ENCODE measurements at regions not wholly inside any gene's neighbourhood (a gene's known extent, or its start where the extent isn't known, plus 50 kb on each side); places are given as distances from the start of the nearest gene placed in this dataset.

DNA sequence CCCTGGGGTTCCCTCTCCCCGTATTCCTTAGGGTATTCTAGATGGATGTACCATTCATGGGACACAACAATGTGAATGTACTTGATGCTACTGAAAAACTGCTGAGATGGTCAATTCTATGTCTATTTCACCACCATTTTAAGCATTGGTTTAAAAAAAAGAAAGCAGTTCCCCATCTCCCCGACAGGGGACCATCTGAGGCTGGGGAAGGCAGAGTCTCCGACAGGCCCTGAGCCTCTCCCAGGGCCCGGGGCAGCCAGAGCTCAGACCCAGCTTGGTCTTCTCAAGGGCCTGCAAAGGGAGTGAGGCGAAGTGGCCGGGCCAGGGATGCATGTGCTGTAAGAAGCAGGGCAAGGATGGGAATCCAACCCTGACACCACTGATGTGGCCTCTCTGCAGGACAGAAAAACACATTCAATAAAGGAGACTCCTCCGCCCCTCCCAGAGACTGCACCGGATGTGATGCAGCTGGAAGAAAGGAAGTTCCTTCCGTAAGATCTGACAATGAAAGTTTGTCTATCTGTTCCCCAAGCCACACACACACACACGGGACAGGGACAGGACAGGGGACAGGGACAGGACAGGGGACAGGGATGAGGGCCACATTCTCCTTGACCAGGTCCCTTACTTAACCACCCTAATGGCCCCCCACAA, 234.1 kb downstream of the BCL11B start:
- no peak for DNase-seq
- TF ChIP-seq POLR2A (IDR thresholded peaks at IDR 0.05; ENCODE audit: low read length) (no peak), GATA1 (IDR thresholded peaks at IDR 0.05; ENCODE audit: low read depth, low read length) (no peak)

- TF ChIP-seq POLR2A (IDR thresholded peaks at IDR 0.05; ENCODE audit: low read length) = no peak
- TF ChIP-seq GATA1 (IDR thresholded peaks at IDR 0.05; ENCODE audit: low read depth, low read length) = no peak
- no peak for DNase-seq
Observed at GRCh38 chr14:99038431-99038820, 233.6 kb downstream of the BCL11B start.

GRCh38 chr14:99039331-99040041, 232.5 kb downstream of the BCL11B start:
- no peak for TF ChIP-seq POLR2A (IDR thresholded peaks at IDR 0.05; ENCODE audit: low read length)
- no peak for TF ChIP-seq GATA1 (IDR thresholded peaks at IDR 0.05; ENCODE audit: low read depth, low read length)
- DNase-seq = no peak

DNA sequence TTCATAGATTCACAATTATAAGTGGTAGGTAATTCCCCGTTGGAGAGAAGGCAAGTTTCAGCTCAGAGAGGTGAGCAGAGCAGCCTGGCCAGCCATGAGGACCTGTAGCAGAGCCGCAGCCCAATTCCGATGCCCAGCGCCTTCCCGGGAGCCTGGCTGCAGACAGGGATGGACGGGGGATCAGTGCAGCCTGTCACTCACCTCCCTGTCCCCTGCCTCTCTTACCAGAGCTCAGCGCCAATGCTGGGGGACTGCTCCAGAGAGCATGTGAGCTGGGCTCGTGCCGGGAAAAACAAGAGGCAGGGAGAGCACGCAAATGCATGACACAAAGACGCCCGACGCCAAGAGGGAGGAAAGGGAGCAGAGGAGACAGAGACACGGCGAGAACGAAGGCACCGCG, 231.9 kb downstream of the BCL11B start:
- no peak for TF ChIP-seq GATA1 (IDR thresholded peaks at IDR 0.05; ENCODE audit: low read depth, low read length)
- no peak for TF ChIP-seq POLR2A (IDR thresholded peaks at IDR 0.05; ENCODE audit: low read length)
- no peak for DNase-seq

DNA sequence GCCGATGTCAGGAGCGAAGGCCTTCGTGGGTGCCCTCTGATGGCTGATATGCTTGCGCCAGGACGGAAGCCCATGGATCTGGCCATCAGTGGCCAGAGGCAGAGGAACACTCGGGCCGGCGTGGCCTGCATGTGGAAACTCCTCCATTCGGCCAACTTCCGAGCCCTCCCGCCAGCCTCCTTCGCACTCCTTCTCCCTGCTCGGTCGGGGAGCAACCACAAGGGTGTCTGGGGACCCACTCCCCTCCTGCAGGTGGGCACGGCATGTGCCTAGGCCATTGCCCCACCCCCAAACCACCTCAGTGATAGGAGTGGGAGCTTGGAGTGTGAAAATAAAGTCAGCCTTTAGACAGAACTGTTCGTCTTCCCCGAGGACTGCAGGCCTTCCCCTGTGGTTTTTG, 231.3 kb downstream of the BCL11B start:
- TF ChIP-seq GATA1 (IDR thresholded peaks at IDR 0.05; ENCODE audit: low read depth, low read length) (no peak), POLR2A (IDR thresholded peaks at IDR 0.05; ENCODE audit: low read length) (no peak)
- DNase-seq = no peak

DNA sequence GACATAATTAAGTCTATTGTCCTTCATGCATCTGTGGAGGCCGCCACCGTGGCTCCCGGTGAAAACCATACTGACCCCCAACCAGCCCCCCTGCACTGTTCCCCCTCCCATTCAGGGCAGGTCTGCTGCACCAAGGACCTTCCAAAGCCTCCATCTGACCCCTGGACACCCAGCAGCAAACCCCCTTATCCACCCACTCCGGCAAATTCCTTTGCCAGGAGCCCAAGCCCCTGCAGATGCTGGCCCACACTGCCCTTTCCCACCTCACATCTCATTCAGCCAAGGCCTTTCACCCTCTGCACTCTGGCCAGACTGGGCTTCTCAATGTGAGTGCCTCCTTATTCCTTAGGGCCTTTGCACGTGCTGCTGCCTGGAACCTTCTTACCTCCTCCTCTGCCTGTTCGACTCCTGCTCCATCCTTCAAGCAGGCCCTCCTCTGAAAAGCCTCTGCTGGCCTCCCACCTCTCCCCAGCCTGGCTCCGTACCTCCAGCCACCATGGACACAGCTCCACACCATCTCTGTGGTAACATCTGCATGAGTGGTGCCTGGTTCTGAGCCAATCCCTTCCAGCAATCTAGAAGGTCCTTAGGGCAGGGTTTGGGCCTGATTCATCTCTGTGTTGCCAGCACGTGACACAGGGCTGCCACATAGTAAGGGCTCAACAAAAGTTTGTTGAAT, 230.7 kb downstream of the BCL11B start:
- no peak for DNase-seq
- no peak for TF ChIP-seq POLR2A (IDR thresholded peaks at IDR 0.05; ENCODE audit: low read length)
- no peak for TF ChIP-seq GATA1 (IDR thresholded peaks at IDR 0.05; ENCODE audit: low read depth, low read length)

GRCh38 chr14:99041820-99042174, 230.2 kb downstream of the BCL11B start:
- DNase-seq = no peak
- no peak for TF ChIP-seq GATA1 (IDR thresholded peaks at IDR 0.05; ENCODE audit: low read depth, low read length)

- no peak for DNase-seq
- TF ChIP-seq POLR2A (IDR thresholded peaks at IDR 0.05; ENCODE audit: low read length) (no peak), GATA1 (IDR thresholded peaks at IDR 0.05; ENCODE audit: low read depth, low read length) (no peak)
Observed at GRCh38 chr14:99042381-99043266, 229.4 kb downstream of the BCL11B start.

DNA sequence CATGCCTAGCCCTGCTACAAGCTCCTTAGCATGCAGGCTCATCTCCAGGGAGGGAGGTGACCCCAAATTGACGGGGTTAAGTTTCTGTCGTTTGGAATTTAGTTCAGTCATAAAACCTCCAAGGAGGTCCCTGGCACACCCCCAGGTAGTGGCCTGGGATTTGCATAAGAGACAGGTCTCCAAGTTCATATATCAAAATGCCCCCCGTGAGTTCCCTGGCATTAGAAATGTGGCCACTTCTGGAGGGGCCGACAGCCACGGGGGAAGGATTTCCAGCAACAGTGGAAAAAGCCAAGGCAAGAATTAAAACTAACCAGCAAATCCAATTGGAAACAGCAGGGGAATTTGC, 228.8 kb downstream of the BCL11B start:
- DNase-seq = no peak
- TF ChIP-seq POLR2A (IDR thresholded peaks at IDR 0.05; ENCODE audit: low read length) = no peak
- TF ChIP-seq GATA1 (IDR thresholded peaks at IDR 0.05; ENCODE audit: low read depth, low read length) = no peak

DNA sequence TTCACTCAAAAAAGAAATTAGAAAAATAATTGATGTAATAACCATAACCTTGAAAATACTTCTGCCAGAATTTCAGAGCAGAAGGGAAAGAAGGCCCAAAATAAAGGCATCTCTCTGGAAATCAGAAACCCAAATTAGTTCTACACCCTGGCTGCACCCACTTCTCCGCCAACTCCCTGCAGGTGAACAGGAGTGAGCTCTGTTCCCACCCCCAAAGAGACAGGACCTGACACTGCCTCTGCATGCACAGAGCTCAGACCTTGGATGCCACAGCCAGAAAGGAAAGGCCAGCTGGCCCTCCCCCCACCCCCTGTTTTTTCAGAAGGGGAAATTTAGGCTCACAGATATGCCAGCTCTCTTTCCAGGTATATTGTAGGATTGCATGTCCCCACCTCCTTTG, 228.2 kb downstream of the BCL11B start:
- no peak for TF ChIP-seq POLR2A (IDR thresholded peaks at IDR 0.05; ENCODE audit: low read length)
- TF ChIP-seq GATA1 (IDR thresholded peaks at IDR 0.05; ENCODE audit: low read depth, low read length) = no peak

GRCh38 chr14:99047441-99048031, 224.5 kb downstream of the BCL11B start:
- DNase-seq = no peak
- TF ChIP-seq GATA1 (IDR thresholded peaks at IDR 0.05; ENCODE audit: low read depth, low read length) (no peak), POLR2A (IDR thresholded peaks at IDR 0.05; ENCODE audit: low read length) (no peak)

More for the DNA sequence above, 228.2 kb downstream of the BCL11B start:
- DNase-seq = no peak

GRCh38 chr14:99050309-99050708, 221.7 kb downstream of the BCL11B start:
- TF ChIP-seq GATA1 (IDR thresholded peaks at IDR 0.05; ENCODE audit: low read depth, low read length) = no peak
- no peak for TF ChIP-seq POLR2A (IDR thresholded peaks at IDR 0.05; ENCODE audit: low read length)
- DNase-seq = no peak

DNA sequence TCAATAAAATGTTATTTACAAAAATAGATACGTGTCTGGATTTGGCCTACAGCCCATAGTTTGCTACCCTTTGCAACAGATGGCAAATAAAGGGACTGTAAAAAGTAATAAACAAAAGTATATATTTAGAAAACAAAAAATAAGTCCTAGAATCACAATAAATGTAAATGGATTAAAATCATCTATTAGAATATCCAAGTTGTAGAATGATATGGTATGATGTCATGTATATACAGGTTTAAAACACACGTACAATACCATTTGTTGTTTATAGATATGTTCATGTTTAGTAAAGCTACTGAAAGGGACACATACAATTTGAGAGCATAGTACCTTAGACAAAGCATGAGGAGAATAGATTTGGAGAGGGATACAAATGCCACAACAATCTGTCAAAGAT, 219.5 kb downstream of the BCL11B start:
- no peak for TF ChIP-seq POLR2A (IDR thresholded peaks at IDR 0.05; ENCODE audit: low read length)
- no peak for TF ChIP-seq GATA1 (IDR thresholded peaks at IDR 0.05; ENCODE audit: low read depth, low read length)
- DNase-seq = no peak

DNA sequence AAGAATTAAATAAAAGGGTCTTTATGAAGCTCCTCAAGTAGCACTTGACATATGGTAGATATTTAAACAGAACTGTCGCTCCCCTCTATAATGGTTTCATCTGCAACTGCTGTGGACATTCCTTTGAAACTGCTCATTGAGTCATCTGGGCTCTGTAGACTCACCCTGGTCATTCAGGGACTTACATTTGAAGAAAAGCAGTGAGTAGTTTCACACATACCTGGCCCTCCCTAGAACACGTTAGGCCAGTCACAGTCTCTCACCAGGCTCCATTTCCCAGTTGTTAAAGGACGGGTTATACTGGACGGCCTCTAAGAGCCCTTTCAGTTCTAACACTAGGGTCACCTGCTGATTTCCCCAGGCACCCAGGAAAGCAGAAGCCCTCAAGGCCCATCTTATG, 217.0 kb downstream of the BCL11B start:
- no peak for TF ChIP-seq GATA1 (IDR thresholded peaks at IDR 0.05; ENCODE audit: low read depth, low read length)
- no peak for TF ChIP-seq POLR2A (IDR thresholded peaks at IDR 0.05; ENCODE audit: low read length)
- DNase-seq = no peak

Data from erythroblast (primary cell).